Neural progenitor cell (in vitro differentiated cells): ENCODE measurements at regions not wholly inside any gene's neighbourhood (a gene's known extent, or its start where the extent isn't known, plus 50 kb on each side); places are given as distances from the start of the nearest gene placed in this dataset.

Source experiments
- EZH2 ChIP-seq: fragments of 200-600 bp; sonication (generic); IDR thresholded peaks from 2 replicates; pipeline ENCODE4 v1.6.1; 2017; ENCODE audit warnings: antibody characterized with exemption, mild to moderate bottlenecking, moderate library complexity
- TF ChIP-seq, protein P1 (sequence below): fragments of 200-600 bp; sonication (generic); IDR thresholded peaks from 2 replicates; pipeline ENCODE4 v1.5.1; 2017; ENCODE audit warnings: antibody characterized with exemption, mild to moderate bottlenecking

DNA sequence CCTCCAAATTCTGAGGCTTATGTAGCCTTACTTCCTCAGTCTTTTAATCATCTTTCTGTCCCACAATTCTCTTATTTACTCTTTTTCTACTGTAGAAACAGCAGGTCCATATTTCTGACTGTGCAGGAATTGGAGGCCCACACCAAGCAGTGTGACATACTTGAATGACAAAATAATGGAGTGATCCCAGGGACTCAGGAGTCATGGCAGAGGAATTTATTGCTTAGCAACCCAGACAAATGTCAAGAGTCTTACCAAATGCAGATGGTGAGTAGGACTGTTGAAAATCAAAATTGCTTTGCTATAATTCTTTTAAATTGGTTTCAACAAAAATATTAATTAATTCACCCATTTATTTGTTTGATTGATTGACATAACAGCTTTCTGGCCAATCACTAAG, 59.9 kb downstream of the HTR1B start:
- TF ChIP-seq, protein P1, sequence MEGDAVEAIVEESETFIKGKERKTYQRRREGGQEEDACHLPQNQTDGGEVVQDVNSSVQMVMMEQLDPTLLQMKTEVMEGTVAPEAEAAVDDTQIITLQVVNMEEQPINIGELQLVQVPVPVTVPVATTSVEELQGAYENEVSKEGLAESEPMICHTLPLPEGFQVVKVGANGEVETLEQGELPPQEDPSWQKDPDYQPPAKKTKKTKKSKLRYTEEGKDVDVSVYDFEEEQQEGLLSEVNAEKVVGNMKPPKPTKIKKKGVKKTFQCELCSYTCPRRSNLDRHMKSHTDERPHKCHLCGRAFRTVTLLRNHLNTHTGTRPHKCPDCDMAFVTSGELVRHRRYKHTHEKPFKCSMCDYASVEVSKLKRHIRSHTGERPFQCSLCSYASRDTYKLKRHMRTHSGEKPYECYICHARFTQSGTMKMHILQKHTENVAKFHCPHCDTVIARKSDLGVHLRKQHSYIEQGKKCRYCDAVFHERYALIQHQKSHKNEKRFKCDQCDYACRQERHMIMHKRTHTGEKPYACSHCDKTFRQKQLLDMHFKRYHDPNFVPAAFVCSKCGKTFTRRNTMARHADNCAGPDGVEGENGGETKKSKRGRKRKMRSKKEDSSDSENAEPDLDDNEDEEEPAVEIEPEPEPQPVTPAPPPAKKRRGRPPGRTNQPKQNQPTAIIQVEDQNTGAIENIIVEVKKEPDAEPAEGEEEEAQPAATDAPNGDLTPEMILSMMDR, result no peak
- TF ChIP-seq EZH2, result no peak
